Kidney (tissue), 13 donors: ENCODE measurements at regions not wholly inside any gene's neighbourhood (a gene's known extent, or its start where the extent isn't known, plus 50 kb on each side); places are given as distances from the start of the nearest gene placed in this dataset.

Source experiments
- DNase-seq, 5 donors: peaks; one replicate each; pipeline ENCODE4 v3.0.0-alpha.2; 2013 to 2020
- FAIRE-seq: peaks from 2 replicates; lab custom pipeline; 2012; peaks lifted over from hg19 to GRCh38; lab: Jason Lieb, UNC
- H3K27ac ChIP-seq, 2 donors: one replicate each; pipeline ENCODE4 v1.7.0; 2013; ENCODE audit warnings: low read depth in 2 of 2, low read length in 2 of 2, inconsistent platforms in 1 of 2
- H3K27me3 ChIP-seq: one replicate; pipeline ENCODE4 v1.7.1; 2013; ENCODE audit warnings: low read length, inconsistent platforms; ENCODE audit not compliant: control insufficient read depth, insufficient read depth
- H3K36me3 ChIP-seq, 3 donors: one replicate each; pipeline versions ENCODE4 v1.7.0 to v1.7.1; 2013; ENCODE audit warnings: low read length in 3 of 3, control low read depth in 1 of 3, inconsistent platforms in 1 of 3; ENCODE audit not compliant: insufficient read depth in 3 of 3, control insufficient read depth in 2 of 3
- H3K4me1 ChIP-seq, 3 donors: one replicate each; pipeline versions ENCODE4 v1.7.0 to v1.7.1; 2013; ENCODE audit warnings: low read length in 3 of 3, inconsistent platforms in 1 of 3, low read depth in 1 of 3; ENCODE audit not compliant: control insufficient read depth in 2 of 3, insufficient read depth in 2 of 3
- H3K4me3 ChIP-seq, 3 donors: one replicate each; pipeline versions ENCODE4 v1.7.0 to v1.8.1; 2013; ENCODE audit warnings: low read length in 3 of 3, control low read depth in 1 of 3, inconsistent platforms in 1 of 3
- H3K9ac ChIP-seq, 3 donors: one replicate each; pipeline versions ENCODE4 v1.7.0 to v1.7.1; 2013; ENCODE audit warnings: low read length in 3 of 3, control low read depth in 1 of 3, inconsistent platforms in 1 of 3
- H3K9me3 ChIP-seq, 3 donors: one replicate each; pipeline versions ENCODE4 v1.7.0 to v1.7.1; 2013; ENCODE audit warnings: low read length in 3 of 3, control low read depth in 1 of 3, inconsistent platforms in 1 of 3; ENCODE audit not compliant: control insufficient read depth in 2 of 3, insufficient read depth in 1 of 3
- CTCF ChIP-seq: IDR thresholded peaks from 3 replicates; pipeline ENCODE4 v1.5.1; 2012; ENCODE audit warnings: mild to moderate bottlenecking, moderate library complexity, borderline replicate concordance; ENCODE audit not compliant: insufficient read depth; ENCODE audit errors: extremely low read depth
- intact Hi-C: fragments of 100-400 bp; cut with DNase I; formaldehyde crosslinking; loops from one replicate; pipeline ENCODE4 v1.11.1; 2022
- donor health status: control.
- donor health status: control.
- donor health status: control.
- donor health status: control.
- donor health status: control.
- donor health status: DM: yes; HTN: yes; CAD: no.
- donor health status: Normal renal cell carcinoma (clear cell type).

- Histone ChIP-seq H3K27me3 (no peaks in the 10 kb centered on the region), H3K4me1 (no peaks in the 10 kb centered on the region), H3K9ac (no peak overlapping the region), H3K4me3 (no peak overlapping the region), H3K27ac (no peak overlapping the region), H3K9me3 (no peaks in the 10 kb centered on the region), H3K36me3 (no peaks in the 10 kb centered on the region)
- no peak for TF ChIP-seq CTCF
- FAIRE-seq (no peak), DNase-seq (no peak)
- intact Hi-C loops = no loop called here
Measured at GRCh38 chr6:25176466-25176865, 102.7 kb upstream of the CARMIL1 start.

DNA sequence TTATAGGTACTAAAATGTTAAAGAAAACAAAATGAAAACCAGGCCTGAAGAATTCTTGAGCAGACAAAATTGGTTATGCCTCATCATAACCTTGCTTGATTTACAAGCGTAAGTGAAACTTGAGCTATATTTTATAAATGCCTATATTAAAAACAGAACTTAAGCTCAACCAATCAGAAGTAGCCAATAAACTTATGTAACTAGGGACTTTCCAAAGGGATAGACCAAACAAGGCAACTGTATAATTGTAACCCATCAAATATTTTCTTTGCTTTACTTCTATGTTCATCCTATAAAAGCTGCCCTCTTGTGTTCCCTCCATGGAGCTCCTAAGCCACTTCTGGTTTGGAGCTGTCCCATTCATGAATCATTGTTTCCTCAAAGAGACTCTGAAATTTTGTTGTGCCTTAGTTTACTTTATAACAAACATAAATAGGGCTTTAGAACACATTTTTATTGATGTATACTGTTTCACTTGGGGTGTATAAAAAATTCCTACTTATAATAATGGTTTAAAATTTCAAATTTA lies 101.6 kb upstream of the CARMIL1 start:
- no peak overlapping the region for H3K4me3 ChIP-seq
- no peaks in the 10 kb centered on the region for H3K36me3 ChIP-seq
- no peak overlapping the region for H3K27ac ChIP-seq
- no peak for DNase-seq
- intact Hi-C loops = no loop called here
- no peaks in the 10 kb centered on the region for H3K27me3 ChIP-seq
- no peaks in the 10 kb centered on the region for H3K4me1 ChIP-seq
- FAIRE-seq = no peak
- no peaks in the 10 kb centered on the region for H3K9me3 ChIP-seq
- H3K9ac ChIP-seq = no peak overlapping the region
- TF ChIP-seq CTCF = no peak

DNA sequence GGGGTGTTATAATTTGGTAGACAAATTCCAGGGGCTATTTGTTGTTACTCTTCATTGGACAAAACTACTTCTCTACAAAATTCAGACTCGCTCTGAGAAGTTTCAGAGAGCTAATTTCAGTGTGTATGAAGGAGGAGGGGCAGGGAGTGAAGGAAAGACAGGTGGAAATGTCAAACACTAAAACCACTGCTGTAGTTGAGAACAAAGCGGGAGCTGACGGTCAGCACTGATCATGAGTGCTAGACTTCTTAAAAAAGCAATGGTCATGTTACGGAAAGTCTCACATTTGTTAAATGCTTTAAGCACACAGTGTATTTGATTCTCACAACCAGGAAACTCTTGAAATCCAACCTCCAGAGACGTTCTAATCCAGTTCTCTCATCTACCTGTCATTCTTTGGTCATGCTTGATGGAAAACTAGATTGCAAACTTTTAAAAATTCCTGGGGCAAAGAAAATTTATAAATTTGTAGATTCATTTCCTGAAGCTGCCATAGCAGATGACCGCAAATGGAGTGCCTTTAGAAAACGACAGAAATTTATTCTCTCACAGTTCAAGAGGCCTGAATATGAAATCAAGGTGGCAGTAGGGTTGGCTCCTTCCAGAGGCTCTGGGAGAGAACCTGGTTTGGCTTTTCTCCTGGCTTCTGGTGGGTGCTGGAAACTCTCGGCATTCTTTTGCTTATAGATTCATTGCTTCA lies 100.7 kb upstream of the CARMIL1 start:
- Histone ChIP-seq H3K27me3 (no peaks in the 10 kb centered on the region), H3K9me3 (no peaks in the 10 kb centered on the region), H3K9ac (no peak overlapping the region), H3K27ac (peak overlapping the region; percentile 38 to 80), H3K36me3 (no peaks in the 10 kb centered on the region), H3K4me1 (no peaks in the 10 kb centered on the region), H3K4me3 (no peak overlapping the region)
- TF ChIP-seq CTCF = no peak
- FAIRE-seq (no peak), DNase-seq (peak in 1 of 5 donors; percentile 25)
- intact Hi-C loops = no loop called here
